Epithelial cell of proximal tubule (primary cell): ENCODE measurements at regions not wholly inside any gene's neighbourhood (a gene's known extent, or its start where the extent isn't known, plus 50 kb on each side); places are given as distances from the start of the nearest gene placed in this dataset.
"Not testable (repeated sequence)": the region's sequence is repeated elsewhere in the genome, so short reads cannot be mapped to it uniquely, and the experiment has no call there.

ENCODE experiments used
- DNase-seq: peaks from one replicate; pipeline ENCODE4 v3.0.0-alpha.2; 2011; ENCODE audit warnings: low read depth
- H3K4me3 ChIP-seq: 2 replicates; pipeline ENCODE4 v1.5.1; 2011; ENCODE audit warnings: low read depth, mild to moderate bottlenecking, low read length
- TF ChIP-seq, protein P1 (sequence below): conservative IDR thresholded peaks from 2 replicates; pipeline ENCODE4 v1.5.1; 2012; ENCODE audit warnings: low read depth, mild to moderate bottlenecking, low read length

DNA sequence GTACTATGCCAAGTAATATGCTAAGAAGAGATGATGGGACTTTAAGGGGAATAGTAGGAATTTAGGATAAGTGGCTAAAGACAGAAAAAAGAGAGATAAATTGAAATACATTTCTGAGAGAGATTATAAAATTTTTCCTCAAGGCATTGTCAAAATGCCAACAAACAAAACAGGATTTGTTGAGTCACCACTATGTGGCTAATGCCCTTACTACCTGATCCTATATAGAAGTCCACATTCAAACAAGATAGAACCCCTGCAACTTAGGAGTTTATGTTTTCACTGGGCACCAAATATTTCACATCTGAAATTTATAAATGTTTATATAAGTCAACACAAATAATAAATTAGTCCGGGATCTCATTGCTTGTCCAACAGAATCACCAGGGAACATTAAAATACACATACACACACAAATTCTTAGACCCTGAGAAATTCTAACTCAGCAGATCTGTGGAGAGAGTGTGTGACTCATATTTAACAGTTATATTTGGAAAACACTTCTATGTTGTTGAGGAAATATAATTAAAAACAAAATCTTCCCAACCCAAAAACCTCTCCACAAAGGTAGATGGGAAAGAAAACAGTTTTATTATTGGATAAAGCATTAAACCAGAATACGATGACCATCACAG, 154.3 kb downstream of the PPP1R3A start:
- no peak for DNase-seq
- TF ChIP-seq, protein P1, sequence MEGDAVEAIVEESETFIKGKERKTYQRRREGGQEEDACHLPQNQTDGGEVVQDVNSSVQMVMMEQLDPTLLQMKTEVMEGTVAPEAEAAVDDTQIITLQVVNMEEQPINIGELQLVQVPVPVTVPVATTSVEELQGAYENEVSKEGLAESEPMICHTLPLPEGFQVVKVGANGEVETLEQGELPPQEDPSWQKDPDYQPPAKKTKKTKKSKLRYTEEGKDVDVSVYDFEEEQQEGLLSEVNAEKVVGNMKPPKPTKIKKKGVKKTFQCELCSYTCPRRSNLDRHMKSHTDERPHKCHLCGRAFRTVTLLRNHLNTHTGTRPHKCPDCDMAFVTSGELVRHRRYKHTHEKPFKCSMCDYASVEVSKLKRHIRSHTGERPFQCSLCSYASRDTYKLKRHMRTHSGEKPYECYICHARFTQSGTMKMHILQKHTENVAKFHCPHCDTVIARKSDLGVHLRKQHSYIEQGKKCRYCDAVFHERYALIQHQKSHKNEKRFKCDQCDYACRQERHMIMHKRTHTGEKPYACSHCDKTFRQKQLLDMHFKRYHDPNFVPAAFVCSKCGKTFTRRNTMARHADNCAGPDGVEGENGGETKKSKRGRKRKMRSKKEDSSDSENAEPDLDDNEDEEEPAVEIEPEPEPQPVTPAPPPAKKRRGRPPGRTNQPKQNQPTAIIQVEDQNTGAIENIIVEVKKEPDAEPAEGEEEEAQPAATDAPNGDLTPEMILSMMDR: no peak
- no peak overlapping the region for H3K4me3 ChIP-seq

DNA sequence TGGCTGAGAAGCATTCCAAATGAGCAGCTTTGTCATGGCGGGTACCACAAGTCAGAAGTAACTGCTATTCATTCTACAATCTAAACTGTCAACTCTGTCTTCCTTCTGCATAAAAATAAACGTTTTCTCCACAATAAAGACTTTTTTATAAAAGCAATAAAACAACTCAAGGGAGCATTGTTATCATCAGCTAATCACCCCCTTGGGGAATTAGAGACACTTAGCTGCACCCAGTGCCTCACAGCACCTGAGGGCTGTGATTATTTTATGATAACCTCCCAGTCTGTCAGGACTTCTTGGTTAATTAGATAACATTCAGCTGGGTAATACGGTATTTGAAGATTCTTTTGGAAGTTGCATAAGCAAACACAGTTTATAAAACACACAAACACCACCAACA, 155.6 kb downstream of the PPP1R3A start:
- TF ChIP-seq, protein P1: no peak
- DNase-seq: no peak
- no peak overlapping the region for H3K4me3 ChIP-seq

DNA sequence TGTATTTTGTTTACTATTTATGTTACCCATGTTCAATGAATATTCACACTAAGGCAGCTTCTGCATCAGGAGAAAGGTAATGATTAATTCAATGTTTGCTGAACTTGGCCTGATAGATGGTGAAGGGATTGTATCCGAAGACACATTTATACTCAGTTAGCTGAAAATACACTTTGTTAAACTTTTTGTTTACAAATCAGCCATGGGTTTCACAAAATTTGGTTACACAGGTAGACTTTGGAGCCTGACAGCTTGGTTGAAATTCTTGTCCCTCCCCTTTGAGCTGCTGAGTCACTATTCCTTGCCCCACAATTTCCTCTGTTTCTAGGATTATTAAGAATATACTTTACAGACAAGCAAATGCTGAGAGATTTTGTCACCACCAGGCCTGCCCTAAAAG, 162.6 kb downstream of the PPP1R3A start:
- no peak for DNase-seq
- TF ChIP-seq, protein P1: no peak
- H3K4me3 ChIP-seq: no peak overlapping the region

DNA sequence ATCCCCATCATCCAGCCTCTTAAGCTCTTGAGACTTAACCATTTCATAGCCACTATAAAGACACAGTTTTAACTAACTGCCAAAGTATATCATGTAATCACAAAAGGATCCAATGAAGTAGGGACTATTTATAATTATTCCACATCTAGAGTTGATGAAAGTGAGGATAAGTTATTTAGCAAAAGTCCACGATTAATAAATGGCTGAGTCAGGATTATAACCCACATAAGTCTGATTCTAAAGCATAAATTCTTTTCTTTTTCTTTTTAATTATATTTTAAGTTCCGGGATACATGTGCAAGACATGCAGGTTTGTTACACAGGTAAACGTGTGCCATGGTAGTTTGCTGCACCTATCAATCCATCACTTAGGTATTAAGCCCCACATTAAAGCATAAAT, 166.1 kb downstream of the PPP1R3A start:
- no peak overlapping the region for H3K4me3 ChIP-seq
- TF ChIP-seq, protein P1: no peak
- DNase-seq: no peak

DNA sequence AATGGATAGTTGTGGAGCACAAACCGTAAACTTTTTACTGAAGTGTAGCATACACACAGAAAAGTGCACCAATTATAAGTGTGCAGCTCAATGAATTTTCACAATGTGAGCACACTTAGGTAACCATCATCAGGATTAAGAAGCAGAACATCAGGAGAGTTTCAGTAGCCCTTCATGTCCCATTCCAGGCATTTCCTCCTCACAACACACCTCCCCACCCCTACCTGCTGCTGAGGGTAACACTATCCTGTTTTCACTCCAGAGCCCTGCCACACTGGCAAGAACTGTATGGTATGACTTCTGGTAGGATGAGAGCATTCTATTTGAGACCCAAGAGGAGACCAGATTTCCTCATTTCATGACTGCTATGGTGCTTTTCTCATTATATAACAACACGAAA, 166.5 kb downstream of the PPP1R3A start:
- H3K4me3 ChIP-seq: no peak overlapping the region
- TF ChIP-seq, protein P1: peak; percentile 13
- DNase-seq: no peak

DNA sequence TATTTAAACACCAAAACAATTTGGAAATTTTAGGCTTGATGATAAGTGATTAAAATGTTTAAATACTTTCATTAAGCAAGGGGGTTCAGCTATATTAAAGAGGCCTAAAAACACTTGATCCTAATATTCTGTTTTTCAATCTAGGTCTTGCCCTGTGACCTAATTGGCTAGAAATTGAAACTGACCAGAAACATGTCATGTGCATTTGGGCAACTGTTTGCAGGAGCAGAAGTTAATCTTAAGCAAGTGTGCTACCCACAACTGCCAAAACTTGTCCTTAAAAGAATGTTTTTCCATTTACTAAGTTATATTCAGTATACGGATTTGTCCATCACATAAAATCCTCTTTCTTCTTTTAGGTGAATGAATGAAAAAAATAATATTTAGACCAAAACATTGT, 167.3 kb downstream of the PPP1R3A start:
- DNase-seq: no peak
- TF ChIP-seq, protein P1: no peak
- H3K4me3 ChIP-seq: no peak overlapping the region

DNA sequence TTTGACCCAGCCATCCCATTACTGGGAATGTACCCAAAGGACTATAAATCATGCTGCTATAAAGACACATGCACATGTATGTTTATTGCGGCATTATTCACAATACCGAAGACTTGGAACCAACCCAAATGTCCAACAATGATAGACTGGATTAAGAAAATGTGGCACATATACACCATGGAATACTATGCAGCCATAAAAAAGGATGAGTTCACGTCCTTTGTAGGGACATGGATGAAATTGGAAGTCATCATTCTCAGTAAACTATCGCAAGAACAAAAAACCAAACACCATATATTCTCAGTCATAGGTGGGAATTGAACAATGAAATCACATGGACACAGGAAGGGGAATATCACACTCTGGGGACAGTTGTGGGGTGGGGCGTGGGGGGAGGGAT, 170.4 kb downstream of the PPP1R3A start:
- not testable (repeated sequence) for H3K4me3 ChIP-seq, DNase-seq

DNA sequence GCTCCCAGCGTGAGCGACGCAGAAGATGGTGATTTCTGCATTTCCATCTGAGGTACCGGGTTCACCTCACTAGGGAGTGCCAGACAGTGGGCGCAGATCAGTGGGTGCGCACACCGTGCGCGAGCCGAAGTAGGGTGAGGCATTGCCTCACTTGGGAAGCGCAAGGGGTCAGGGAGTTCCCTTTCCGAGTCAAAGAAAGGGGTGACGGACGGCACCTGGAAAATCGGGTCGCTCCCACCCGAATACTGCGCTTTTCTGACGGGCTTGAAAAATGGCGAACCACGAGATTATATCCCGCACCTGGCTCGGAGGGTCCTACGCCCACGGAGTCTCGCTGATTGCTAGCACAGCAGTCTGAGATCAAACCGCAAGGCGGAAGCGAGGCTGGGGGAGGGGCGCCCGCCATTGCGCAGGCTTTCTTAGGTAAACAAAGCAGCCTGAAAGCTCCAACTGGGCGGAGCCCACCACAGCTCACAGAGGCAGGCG, 175.8 kb downstream of the PPP1R3A start:
- not testable (repeated sequence) for DNase-seq, H3K4me3 ChIP-seq
